DMS153 (cell line): ENCODE measurements at regions not wholly inside any gene's neighbourhood (a gene's known extent, or its start where the extent isn't known, plus 50 kb on each side); places are given as distances from the start of the nearest gene placed in this dataset.
"Not testable (repeated sequence)": the region's sequence is repeated elsewhere in the genome, so short reads cannot be mapped to it uniquely, and the experiment has no call there.

ENCODE experiments used
- DNase-seq: peaks from one replicate; lab custom pipeline; 2025; lab: John Stamatoyannopoulos, UW

DNA sequence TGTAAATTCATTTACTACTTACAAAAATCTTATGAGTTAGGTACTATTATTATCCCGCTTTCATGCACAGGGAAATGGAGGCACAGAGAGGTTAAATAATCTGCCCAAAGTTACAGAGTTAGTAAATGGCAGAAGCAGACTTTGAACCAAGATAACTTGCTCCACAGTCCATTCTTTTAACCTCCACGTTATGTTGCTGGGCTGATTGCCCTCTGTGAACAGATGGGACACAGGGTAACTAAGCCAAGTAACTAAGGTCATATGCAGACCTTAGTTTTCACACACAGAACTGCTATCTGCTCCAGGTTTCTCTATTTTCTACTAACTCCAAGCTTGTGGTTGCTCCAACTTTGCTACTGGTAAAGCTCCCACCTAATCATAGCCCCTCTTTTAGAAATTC, 147.1 kb upstream of the IFNG-AS1 start:
- DNase-seq, result no peak

DNA sequence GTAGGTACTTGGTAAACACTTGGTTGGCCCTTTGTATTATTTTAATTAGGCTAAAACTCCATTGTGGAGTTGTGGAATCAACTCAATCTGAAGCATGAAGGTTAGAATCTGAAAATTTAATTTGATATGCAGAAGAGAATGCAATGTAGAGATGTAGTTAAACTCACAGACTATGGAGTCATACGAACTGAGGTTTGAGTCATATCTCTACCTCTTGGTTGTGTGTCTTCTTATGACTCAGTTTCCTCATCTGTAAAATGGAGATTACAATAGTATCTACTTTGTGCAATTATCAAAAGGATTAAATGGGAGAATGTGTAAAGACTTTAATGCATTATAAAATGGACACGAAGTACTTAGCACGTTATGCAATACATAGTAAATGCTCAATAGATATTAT, 146.0 kb upstream of the IFNG-AS1 start:
- no peak for DNase-seq

DNA sequence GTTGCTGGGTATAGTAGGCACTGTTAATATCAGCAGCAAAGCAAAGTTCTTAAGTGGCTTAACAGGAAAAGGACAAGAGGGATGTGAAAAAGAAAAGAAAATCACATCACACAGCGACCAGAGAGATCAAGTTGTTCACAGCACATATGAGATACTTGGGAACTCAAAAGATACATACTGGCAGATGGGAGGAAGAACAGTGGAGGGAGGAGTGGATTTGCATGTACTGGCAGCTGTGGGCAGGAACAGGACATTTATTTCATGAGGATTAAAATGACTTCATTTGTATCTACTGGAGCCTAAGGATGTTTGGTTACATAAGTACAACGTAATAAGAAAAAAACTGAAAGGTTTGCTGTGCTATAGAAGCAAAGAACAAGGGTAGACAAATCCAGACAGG, 136.5 kb upstream of the IFNG-AS1 start:
- DNase-seq, result no peak

DNA sequence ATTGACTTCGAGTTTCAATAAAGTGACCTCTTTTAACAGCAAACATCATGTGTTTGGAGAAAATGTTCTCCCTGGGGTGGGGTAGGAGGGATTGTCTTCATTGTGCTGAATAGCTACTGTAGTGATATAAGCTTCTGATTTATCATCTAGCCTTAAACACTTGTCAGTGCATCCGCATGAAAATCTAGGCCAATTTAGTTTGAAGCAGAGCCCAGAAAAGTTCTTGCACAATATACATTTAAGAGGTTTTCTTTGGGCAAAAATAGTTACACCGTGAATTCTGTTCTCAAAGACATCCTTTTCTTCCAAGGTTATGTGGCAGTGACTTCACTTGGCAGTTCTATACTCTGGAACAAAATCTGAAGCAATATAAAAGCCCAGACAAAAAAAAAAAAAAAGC, 136.0 kb upstream of the IFNG-AS1 start:
- no peak for DNase-seq

DNA sequence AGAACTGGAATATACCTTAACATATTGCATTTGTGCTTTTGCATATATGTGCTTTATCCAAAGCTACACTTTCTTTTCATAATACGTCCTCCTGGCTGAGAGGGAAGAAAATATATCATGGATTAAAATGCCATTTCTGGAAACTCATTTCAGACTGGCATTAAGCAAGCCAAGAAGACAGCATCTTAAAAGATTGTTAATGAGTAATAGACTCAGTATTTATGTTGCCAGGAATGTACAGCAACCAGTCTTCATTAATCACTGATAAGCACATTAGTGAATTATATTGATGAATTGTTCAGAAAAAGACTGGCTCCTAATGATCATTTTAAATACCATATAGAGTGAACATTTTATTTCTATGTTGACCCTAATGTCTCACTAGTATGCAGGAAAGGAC, 134.9 kb upstream of the IFNG-AS1 start:
- DNase-seq, result no peak

DNA sequence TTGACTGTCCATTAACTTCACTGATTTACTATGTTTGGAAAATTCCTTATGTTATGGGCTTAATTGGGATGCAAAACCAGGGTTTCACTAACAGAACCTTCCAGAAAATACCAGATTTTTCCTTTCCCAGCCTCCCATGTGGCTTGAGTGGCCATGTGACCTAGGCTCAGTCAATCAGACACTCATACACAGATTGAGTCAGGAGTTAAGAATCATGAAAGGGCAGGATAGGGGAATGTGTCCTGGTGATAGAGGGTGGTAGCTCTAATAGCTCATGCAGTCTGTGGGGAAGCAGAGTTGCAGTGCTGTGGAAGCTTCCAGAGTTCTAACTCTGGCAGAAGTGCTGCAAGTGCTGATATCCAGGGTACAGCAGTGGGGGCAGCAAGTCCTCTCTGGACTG, 134.1 kb upstream of the IFNG-AS1 start:
- DNase-seq, result no peak

DNA sequence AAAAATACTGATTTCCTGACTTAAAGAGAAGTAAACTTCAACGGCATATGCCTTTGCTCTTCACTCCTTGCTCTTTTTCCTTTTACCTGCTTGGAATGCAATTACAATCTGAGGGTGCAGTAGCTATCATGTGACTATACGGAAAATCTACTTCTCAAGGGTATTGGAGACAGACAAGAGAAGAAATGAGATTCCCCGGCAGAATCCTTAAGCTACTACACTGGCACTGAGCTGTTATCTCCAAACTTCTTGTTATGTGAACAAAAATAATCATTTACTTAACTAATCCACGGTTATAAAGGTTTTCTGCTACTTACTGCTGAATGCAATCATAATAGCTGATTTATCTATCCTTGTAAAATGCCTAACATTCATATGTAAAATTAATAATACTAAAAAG, 118.0 kb upstream of the IFNG-AS1 start:
- no peak for DNase-seq

DNA sequence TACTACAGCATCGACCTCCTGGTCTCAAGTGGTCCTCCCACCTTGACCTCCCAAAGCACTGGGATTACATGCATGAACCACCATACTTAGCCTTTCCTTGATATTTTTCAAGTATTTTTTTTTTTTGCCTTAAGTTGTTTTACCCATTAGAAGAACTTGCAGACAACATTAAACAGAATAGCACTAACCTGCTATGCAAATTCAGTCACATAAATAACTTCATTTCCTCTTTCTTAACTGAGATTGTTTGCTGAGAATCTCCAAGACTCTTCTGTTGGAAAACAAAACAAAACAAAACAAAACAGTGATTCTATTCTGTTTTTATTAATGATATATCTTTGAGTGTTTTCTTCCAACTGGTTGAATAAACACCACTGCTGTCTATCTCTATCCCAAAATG, 115.9 kb upstream of the IFNG-AS1 start:
- no peak for DNase-seq

DNA sequence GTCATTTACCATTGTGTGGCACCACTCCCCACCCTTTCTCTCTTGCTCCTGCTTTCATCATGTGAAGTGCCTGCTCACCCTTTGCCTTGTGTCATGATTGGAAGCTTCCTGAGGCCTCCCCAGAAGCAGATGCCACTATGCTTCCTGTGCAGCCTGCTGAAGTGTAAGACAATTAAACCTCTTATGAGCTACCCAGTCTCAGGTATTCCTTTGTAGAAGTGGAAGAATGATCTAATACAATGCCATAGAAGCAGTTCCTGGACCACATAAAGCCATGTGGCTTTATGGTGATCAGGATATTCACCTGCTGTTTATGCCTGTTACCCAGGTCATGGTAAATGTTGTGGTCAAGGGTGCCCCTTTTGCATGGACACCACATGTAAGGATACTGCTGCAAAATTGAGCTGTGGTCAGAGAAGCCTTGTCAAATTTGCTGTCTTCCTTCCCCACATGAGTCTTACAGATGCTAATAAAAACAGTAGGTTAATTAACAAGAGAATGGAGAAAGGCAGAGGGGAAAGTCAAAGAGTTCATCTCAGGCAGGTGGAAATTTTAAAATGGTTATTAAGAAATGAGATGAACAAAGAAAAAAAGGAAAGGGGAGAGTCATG, 112.8 kb upstream of the IFNG-AS1 start:
- no peak for DNase-seq

DNA sequence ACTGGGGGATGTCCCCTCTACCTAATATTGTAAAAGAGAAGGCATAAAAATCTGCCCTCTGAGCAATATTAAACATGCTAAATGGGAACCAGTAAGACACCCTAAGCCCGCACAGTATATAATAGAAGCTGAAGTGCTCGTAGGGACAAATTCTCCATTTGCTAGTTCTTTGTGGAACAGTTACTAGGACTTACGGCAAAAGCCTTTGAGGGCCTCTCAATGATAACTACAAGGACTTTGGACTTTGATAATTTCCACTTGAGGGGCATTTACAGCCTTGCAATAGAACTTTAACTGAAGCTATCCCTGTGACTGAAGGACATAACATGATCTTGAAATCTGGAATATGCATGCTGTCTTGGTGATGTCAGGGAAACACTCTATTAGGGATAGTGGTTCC, 111.5 kb upstream of the IFNG-AS1 start:
- DNase-seq, result no peak

DNA sequence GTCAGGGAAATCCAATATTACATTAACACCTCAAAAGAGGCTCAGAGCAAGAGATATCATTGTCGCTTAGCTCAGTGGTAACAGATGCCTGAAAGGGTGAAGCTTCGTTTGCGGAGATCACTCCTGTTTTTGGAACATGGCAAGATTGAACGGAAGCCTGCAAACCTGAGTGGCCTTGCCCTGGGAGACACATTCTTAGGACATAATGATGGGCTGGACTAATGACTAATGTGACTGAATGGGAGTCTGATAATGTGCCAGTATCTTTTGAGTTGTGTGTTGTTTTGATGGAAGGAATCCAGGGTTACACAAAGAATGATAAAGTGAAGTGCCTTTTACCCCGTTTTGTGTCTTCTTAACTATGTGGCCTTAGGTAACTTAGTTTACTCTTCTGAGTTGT, 109.3 kb upstream of the IFNG-AS1 start:
- DNase-seq, result no peak

DNA sequence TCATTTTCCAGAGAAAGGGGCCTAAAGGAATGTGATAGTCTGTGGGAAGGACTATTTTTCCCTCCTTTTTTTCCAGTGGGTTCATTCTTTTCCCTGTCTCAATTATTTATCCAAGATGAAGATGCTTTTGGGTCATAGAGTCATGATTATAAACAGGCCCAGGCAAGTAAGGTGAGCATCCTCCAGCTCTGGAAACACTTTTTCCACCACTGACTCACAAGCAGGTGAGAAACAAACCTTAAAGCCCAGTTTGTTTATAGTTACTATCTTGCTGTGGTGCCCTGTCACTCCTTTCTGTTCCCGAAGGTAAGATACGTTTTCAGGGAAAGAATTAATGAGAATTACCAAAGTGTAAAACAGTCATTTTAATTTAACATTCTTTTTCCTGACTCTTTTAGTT, 107.7 kb upstream of the IFNG-AS1 start:
- DNase-seq, result no peak

DNA sequence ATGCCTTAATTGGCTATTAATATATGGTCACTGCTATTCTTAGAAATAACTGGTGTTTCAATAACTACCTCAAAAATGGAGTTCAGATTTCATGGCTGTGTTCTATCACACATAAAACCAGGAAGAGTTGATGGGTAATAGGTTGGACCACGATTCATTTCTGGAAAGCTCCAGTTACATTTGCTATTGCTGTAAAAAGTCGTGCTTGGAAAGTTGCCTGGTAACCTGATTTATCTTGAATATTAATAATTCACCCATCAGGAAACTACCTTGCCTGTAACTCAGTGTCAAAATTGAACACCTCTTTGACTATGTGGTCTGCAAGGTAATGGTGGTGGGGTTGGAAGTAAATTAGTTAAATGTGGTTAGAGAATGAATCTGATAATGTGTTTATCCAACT, 104.7 kb upstream of the IFNG-AS1 start:
- DNase-seq, result no peak

DNA sequence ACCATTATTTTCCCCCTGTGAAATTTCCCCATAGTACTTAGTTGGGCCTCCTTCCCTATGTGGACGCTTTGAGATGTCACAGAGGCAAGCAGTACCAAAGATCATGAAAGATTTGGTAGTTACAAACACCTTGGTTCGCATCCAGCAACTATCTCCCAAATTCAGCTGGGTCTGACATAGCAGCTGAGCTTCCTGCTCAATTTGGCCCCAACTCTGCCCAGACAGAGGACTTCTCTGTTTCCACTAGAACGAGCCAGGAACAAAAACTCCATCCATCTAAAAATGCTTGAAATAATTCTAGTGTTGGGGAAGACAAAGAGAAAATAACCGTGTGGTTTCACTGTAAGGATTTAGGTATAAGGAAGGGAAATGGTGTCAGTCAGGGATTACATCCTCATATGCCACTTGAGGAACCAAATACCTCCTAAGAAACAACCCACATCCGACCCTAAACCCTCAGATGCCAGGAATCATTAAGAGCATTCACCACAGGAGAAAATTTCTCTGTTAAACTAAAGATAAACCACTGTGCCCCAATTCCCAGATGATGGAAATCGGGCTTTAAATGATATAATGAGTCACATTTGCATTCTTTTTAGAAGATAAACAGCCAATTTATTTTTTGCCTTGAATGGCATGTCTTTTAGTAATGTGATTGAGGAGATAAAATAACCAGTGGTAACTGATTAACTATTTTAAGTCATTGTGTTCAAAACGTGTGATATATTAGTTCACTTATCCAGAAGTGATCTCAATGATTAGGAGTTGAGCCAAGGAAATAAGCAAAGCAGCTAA, 103.7 kb upstream of the IFNG-AS1 start:
- DNase-seq, result no peak

DNA sequence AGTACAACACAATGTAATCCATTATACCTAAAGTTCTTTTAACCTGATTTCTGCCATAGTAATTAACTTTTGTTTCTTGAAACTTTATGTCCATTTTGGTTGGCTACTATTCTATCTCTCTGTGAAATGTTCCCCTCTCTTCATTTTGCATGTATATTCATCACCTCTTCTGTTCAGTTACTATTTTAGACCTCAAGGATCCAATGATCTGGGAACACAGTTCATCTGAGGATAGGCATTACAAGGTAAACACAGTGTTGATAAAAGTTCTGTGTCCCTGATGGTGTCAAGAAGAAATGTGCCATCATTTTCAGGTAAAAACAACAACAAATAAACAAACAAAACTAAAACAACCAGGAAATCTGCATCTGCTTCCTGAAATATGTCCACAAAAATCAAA, 102.2 kb upstream of the IFNG-AS1 start:
- DNase-seq, result no peak

DNA sequence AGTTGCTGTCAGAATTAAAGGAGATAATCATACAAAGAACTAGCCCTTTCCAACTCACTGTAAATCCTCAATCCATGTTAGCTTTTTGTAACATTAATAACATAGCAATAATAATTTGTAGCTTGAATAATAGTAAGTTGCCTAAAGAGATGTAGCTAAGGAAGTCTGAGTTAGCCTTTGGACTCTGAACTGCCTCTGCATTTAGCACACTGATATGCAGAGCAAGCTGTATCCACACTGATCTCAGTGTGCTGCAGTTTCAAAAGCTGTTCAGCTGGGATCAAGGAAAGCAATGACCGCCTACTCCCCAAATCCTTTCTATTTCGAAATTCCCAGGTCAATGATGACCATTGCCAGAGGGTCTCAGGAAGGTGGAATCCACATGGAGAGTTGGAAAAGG, 99.3 kb upstream of the IFNG-AS1 start:
- no peak for DNase-seq

DNA sequence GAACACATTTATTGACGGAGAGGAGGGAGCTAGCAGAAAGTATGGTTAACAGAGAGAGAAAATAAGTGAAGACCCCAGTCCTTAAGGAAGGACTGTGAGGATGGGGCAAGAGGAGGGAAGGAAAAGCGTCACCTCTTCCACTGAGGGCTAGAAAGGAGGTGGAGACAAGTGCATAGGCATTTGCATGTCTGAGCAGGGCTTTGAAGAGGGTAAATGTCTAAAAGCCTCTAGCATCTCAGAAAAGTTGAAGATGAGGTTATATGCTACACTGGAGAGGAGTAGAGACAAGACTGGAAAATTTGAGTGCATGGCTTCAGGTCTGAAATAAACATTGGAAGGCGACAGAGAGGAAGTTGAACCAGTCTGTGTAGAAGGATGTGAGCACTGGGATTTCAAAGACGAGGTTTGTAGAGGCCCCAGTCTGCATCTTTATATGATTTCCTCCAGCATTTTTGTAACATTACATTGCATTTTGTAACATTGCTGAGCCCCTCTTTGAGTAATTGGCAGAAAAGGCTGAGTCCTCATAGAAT, 98.5 kb upstream of the IFNG-AS1 start:
- no peak for DNase-seq

DNA sequence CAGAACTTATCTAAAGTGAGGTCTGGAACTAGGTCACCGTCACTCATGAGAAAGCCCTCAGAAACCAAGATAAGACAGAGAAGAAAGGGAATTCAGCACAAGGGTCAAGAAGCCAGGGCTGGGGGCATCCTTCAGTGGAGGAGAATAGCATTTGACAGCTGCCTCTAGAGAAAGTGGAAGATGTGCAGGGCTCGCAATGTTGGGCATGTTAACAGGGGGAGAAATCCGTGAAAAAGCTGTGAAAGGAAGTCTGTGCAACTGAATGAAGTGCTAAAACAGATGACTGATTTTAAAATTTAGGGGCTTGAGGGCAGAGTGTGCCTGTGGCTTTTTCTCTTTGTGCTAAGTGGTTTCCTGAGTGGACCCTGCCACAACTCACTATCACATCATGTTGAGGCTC, 97.7 kb upstream of the IFNG-AS1 start:
- no peak for DNase-seq

DNA sequence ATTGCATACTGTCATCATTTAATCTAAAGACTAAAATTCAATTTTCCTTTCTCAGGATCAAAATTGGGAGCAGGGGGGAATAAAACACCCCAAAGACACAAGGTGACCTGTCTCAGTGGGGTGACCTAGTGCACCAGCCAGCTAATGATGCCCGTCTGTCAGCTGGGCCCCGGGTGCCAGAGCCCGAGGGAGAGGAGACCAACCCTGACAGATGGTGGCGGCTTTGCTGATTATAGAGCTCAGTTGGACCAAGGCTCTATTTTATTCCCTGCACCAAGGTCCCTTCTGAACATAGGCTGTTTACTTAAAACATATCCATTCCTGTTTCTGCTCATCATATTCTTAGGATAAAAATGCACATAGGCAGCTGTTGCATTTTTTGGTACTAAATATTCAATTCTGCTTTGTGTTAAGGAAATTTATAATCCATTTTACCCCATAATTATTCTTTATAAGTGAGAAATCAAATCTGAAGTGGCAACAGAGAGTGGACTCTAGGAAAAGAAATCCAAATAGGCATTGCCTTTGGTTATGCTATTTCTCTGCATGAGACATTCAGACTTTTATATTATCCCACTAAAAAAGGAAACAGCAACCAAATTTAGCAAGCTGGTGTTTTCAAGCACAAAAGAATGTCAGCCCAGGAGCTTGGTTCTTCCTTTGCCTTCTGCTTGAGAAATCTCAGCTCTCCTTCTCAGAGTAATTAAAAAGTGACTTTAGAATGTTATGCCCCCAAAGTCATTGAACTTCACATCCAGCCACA, 96.8 kb upstream of the IFNG-AS1 start:
- DNase-seq, result no peak

DNA sequence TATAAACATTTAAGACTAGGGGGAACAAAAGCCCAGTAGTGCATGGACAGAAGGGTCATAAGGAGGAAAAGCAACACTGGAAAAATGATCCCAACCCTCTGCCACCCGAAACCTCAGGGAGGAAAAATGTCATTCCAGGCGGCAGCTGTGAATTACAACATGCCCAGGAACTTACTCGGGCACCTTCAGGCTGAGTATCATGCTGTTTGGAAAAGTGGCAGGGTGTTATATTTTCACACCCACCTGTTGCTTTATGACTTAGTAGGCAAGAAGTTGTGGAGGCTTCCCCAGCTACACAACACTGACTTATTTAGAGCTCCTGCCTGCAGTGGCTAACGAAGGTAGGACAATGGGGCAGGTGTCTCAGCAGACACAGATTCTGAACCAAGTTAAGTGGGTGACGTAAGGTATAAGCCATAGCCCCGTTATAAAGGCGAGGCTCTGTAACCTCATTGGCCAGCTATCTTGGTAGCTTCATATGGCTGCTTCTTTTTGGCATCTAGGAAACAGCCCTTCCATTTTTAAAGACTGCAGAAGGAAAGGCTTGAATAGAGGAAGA, 96.1 kb upstream of the IFNG-AS1 start:
- no peak for DNase-seq

DNA sequence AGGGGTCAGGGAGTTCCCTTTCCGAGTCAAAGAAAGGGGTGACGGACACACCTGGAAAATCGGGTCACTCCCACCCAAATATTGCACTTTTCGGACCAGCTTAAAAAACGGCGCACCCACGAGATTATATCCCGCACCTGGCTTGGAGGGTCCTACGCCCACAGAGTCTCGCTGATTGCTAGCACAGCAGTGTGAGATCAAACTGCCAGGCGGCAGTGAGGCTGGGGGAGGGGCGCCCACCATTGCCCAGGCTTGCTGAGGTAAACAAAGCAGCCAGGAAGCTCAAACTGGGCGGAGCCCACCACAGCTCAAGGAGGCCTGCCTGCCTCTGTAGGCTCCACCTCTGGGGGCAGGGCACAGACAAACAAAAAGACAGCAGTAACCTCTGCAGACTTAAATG, 88.8 kb upstream of the IFNG-AS1 start:
- DNase-seq, result not testable (repeated sequence)

DNA sequence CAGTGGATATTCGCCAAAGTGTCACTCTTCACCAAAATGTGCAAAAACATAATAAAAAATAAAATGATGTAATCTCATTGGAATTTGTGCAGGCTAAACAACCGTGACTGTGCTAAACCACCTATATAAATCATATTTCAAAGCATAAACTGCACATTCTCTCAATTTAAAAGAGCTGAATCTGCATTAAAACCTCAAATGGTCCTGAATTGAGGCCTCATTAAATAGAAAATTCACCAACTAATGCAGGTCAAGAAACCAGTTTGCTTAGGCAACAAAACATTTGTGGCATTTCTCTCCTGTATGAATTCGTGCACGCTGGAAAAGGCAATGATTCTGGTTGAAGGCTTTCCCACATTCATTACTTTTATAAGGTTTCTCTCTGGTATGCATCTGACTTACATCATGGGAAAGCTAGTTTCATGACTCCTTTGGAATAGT, 80.1 kb upstream of the IFNG-AS1 start:
- DNase-seq, result no peak

DNA sequence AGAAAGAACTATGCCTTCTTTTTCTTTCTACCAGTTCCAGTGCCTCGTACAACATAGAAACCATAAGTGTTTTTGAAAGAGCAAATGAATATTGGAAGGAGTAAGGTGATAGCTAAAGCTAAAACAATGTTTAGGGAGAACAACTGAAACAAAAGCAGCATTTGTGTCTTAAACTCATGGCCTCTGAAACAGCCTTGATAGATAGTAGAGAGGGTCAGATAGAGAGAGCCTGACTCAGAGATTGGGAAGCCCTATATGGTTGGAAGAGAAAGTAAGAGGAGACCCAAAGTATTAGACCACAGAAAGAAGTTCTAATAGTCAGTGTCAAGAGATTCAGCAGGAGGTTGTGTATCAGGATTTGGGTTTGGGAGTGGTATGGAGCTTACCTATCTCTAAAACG, 79.6 kb upstream of the IFNG-AS1 start:
- no peak for DNase-seq
